ENCODE measurements at regions not wholly inside any gene's neighbourhood (a gene's known extent, or its start where the extent isn't known, plus 50 kb on each side); places are given as distances from the start of the nearest gene placed in this dataset.
"Not testable (repeated sequence)": the region's sequence is repeated elsewhere in the genome, so short reads cannot be mapped to it uniquely, and the experiment has no call there.

GRCh38 chr7:89773611-89774010 lies 380.7 kb upstream of the STEAP1 start:
- DNase-seq: no peak

DNA sequence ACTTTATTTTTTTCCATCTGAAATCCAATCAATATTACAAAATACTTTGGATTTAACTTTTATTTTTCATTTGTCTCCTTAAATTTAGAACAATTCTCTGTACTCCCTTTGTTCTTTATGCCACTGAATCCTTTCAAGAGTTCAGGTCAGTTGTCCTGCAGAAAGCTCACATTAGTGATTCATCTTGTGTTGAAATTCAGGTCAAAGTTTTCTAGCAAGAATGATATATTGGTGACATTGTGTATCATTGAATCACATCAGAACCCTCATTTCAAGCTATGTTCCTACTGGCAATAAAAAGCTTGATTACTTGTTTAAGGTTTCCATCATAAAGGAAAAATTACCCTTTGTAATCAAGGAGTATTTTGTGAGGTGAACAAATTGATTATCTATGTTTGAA lies 378.8 kb upstream of the STEAP1 start:
- no peak for DNase-seq

DNA sequence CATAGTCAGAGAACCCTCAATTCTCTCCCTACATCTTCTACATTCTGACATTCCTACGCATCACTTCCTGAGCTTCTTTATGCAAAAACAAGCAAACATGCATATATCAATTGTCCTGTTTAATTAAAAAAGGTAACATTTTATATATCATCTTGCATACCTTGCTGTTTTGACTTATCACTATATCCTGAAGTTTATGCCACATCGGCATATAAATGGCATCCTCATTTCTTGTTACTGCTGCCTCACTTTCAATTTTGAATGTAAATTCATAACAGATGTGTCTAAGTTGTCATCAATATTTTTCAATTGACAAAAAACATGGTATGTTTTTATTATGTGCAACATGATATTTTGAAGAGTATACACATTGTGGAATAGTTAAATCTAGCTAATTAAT lies 377.3 kb upstream of the STEAP1 start:
- no peak for DNase-seq

GRCh38 chr7:89777499-89777898 lies 376.8 kb upstream of the STEAP1 start:
- DNase-seq: no peak

DNA sequence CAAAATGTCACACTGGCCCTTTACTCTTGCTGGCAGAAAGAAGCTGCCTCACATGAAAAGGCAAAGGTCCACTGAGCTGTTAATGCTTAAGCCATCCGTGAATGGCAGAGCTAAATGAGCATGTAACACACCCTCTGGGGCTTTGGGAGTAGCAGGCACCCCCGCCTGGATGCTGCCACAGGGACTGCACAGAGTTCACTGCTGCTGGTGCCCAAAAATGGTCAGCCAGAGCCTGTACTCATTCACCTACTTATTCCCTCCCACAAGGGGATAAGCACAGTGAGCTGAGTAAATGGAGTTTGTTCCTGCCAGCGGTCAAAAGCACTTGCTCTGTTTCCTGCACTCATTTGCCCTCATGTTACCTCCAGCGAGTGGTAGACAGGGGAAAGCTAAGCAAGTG lies 374.0 kb upstream of the STEAP1 start:
- no peak for DNase-seq

DNA sequence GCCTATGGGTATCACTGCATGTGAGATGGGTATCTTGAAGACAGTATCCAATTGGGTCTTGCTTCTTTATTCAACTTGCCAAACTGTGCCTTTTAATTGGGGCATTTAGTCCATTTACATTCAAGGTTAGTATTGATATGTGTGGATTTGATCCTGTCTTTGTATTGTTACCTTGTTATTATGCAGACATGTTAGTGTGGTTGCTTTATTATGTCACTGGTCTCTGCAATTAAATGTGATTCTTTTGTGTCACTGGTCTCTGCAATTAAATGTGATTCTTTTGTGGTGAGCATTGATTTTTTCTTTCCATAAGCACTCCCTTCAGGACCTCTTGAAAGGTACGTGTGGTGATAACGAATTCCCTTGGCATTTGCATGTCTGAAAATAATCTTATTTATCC lies 357.8 kb upstream of the STEAP1 start:
- DNase-seq: no peak

DNA sequence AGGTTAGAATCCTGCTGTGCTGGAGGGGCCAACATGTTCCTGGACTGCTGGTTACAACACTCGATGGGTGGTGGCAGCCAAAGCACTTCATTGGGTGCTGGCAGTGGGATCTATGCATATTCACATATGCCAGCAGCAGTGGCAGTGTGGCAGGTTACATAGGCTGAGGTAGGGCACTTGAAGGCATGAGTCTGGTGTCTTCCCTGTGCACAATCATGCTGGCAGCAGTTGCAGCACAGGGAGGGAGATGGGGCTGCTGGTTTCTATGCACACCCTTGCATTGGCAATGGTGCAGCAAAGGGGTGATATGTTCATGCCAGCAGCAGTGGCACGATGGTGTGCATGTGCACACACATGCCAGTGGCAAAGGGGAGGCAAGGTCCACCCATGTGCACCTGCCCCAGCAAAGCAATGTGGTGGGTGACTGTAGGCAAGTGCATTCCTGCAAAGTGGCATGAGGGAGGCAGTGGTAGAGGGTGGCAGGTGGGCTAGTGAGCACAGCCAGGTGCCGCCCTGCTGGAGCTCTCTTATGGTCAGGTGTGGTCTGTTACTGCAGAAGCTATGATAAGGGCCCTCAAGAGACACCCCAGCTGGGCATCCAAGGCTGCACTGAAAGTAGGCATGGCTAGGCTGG lies 356.2 kb upstream of the STEAP1 start:
- DNase-seq: no peak

DNA sequence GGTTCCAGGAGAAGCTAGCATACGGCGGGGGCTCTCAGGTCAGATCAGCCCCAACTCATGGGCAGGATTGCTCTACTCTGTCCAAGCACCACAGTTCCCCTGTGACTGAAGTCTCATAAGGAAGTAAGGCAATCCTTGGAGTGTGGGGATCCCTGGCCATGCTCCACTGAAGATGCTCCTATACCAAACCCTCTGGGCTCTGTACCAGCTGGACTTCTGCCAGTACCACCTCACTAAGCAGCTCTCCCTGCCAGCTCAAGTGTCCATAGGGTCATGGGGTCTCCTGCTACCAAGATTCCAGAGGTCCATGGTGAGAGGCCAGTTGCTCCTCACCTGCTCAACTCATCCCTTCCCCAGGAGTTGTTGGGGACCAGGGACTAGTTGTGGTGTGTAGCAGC lies 355.7 kb upstream of the STEAP1 start:
- DNase-seq: no peak

DNA sequence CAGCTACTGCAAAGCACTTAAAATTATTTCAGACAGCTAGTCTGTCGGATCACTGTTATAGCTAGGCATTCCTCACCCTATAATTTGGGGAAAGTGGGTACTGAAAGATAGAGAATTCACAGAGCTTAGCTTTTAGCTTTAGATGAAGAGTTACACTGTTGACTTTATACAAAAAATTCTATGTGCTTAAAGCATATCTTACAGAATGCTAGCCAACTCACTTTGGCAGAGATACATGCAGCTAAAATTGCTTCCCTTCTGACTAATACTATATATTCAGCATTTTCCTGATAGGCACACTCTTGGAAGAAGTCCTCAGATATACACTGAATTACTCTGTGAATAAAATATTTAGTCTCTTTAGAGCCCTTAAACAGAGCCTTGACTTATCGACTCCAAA lies 353.5 kb upstream of the STEAP1 start:
- DNase-seq: no peak

GRCh38 chr7:89809291-89809690 lies 345.0 kb upstream of the STEAP1 start:
- no peak for DNase-seq

GRCh38 chr7:89813081-89813480 lies 341.2 kb upstream of the STEAP1 start:
- no peak for DNase-seq

- no peak for DNase-seq
Observed at GRCh38 chr7:89826121-89826520, 328.1 kb upstream of the STEAP1 start.

DNA sequence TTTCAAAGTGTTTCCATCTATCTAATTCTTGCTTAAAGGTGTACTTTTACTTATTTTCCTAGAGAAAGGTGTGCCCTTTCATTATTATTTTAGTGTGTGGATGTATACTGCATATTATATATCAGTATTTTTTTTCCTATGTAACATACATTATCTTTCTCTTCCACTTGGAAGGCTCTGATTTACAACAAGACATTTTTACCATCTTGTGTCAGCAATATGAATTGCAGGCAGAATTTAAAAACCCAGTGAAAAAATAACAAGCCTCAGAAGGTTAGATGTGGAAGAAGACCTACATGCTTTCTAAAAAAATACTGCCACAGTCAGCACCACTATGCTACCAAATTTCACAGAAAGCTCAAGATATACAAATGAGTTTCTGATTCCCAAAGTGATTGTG lies 327.7 kb upstream of the STEAP1 start:
- DNase-seq: no peak

GRCh38 chr7:89837515-89837914 lies 316.8 kb upstream of the STEAP1 start:
- peak; percentile 94 for DNase-seq

DNA sequence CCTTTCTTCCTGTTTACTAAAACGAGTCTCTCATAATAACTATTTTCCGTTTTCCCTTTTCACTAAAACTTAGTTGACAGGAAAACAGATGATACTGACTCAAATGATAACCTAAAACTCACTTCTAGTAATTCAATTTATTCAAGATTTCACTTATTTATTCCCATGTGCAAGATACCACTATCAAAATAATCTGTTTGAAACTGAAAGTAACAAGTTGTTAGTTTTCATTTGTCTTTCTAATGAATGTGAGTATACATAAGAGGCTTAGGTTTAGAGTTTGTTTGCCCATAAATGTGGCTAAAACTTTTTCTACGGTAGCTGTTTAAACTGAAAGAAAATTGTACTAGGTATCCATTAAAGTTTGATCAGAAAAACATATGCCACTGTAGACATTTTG lies 314.9 kb upstream of the STEAP1 start:
- no peak for DNase-seq

- no peak for DNase-seq
Observed at GRCh38 chr7:89845952-89846351, 308.3 kb upstream of the STEAP1 start.

DNA sequence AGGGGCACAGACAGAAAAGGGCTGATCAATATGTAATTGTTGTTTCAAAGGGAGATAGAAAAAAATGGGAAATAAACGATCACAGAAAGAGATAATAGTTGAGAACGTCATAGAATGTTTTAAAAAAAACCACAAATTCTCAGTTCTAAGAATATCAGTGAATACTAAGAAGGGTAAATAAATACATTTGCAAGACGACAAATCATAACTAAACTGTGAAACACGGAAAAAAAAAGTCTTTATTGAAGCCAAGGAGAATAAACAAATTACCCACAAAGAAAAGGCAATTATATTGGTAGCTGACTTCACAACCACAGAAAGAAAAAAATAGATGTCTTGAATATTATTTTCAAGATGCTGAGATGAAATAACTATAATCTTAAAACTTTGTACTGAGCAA lies 305.2 kb upstream of the STEAP1 start:
- no peak for DNase-seq

GRCh38 chr7:89857053-89857452 lies 297.2 kb upstream of the STEAP1 start:
- not testable (repeated sequence) for DNase-seq

- DNase-seq: no peak
Observed at GRCh38 chr7:89857767-89858166, 296.5 kb upstream of the STEAP1 start.

DNA sequence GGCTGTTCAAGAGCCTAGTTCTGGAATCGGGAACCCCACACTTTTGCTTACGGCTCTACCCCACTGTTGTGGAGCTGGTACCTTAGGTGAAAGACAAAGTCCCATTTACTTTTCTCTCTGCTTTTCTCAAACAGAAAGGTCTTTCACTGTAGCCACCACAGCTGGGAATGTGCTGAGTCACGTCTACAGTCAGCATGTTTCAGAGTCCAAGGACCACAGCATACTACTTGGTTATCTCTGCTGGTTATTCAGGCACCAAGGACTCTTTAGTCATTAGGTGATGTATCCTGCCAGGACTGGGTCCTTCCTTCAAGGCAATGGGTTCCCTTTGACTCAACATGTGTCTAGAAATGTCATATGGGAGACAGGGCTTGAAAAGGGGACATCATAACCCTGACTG lies 266.8 kb upstream of the STEAP1 start:
- DNase-seq: no peak

GRCh38 chr7:89908736-89909135 lies 245.5 kb upstream of the STEAP1 start:
- DNase-seq: no peak

DNA sequence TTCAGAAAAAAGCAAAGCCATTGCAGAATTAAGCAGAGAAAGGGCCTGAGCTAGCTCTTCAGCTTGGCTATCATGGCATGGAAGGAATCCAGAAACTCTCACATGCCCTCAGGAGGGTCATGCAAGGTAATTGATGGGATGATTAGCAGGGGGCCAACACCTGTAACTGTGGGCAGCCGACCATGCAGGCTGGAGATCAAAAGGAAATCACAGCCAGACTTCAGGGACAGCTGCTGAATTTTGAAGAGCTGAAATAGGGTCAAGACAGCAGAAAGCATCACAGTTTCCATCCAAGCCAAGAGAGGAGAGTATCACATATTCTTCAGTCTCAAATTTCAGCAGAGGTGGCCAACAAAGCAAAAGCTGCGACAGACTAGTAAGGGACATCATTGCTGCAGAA lies 239.6 kb upstream of the STEAP1 start:
- no peak for DNase-seq

DNA sequence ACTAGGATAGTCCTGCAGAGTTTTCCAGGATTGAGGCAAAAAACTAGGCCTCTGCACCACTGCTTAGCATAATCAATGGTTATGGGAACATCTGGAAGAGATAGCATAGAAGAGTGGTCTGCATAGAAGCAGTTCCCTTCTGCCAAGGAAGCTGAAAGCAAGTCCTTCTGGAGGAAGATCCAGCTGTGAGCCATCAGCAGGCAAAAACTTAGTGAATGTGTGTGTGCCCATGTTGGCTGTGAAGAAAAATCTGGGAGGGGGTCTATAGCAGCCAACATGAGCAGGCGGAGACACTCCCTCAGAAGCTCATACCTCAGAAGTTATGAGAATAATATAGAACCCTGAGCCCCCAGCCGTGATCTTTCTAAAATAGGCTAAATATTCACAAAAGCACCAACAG lies 228.1 kb upstream of the STEAP1 start:
- DNase-seq: no peak

DNA sequence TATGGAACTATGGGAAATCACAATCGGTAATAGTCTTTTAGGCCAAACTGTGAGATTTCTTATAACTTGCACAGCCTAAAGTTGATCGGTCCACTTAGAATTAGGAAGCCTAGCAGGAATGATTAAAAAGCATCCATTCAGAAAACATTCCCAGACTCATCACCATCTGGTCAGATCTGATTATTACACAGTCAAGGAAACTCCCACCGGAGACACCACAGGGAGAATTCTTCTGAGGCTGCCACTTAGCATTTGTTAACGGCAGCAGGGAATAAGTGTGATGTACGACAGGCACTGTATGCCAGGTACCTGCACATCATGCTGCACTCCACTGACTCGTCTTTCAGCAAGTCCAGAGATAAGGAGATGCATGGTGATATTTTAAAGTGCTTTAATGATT lies 227.6 kb upstream of the STEAP1 start:
- DNase-seq: no peak

DNA sequence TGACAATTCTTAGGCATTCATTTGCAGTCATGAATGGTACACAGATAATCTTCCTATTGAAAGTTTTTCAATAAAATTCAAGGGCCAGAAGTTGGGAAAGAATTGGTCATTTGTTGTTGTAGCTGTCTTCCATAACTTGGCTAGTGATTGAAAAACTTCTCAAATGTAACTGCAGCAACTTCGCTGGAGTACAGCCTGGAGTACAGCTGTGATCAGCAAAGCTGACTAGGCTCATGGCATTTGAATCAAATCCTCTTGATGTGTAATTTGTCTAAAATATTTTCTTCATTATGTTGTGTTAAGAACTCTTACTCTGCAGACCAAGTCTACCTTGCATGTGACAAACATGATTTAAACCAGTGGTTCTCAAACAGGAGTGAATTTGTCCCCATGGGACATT lies 226.5 kb upstream of the STEAP1 start:
- DNase-seq: no peak

GRCh38 chr7:89928451-89928850 lies 225.8 kb upstream of the STEAP1 start:
- no peak for DNase-seq
